Adipocyte (in vitro differentiated cells): ENCODE measurements at regions not wholly inside any gene's neighbourhood (a gene's known extent, or its start where the extent isn't known, plus 50 kb on each side); places are given as distances from the start of the nearest gene placed in this dataset.

ENCODE experiments used
- DNase-seq: peaks from one replicate; pipeline ENCODE4 v3.0.0-alpha.2; 2015; ENCODE audit warnings: low read depth
- H3K27me3 ChIP-seq: replicated peaks from 2 replicates; pipeline ENCODE4 v1.7.0; 2013; ENCODE audit warnings: mild to moderate bottlenecking, low read length, moderate library complexity; ENCODE audit not compliant: control insufficient read depth, insufficient read depth
- H3K36me3 ChIP-seq: 2 replicates; pipeline ENCODE4 v1.7.0; 2013; ENCODE audit warnings: low read length, mild to moderate bottlenecking, moderate library complexity; ENCODE audit not compliant: control insufficient read depth, insufficient read depth, severe bottlenecking
- H3K4me1 ChIP-seq: 2 replicates; pipeline ENCODE4 v1.7.0; 2013; ENCODE audit warnings: mild to moderate bottlenecking, low read length, moderate library complexity; ENCODE audit not compliant: control insufficient read depth, insufficient read depth
- H3K4me3 ChIP-seq: 2 replicates; pipeline ENCODE4 v1.7.0; 2013; ENCODE audit warnings: mild to moderate bottlenecking, low read length, moderate library complexity
- H3K9ac ChIP-seq: 2 replicates; pipeline ENCODE4 v1.7.0; 2013; ENCODE audit warnings: mild to moderate bottlenecking, low read length, moderate library complexity
- H3K9me3 ChIP-seq: 2 replicates; pipeline ENCODE4 v1.7.0; 2013; ENCODE audit warnings: mild to moderate bottlenecking, low read length, moderate library complexity; ENCODE audit not compliant: control insufficient read depth

- peak overlapping the region; percentile 12 for H3K4me3 ChIP-seq
- H3K36me3 ChIP-seq, result no peaks in the 10 kb centered on the region
- H3K27me3 ChIP-seq, result no peaks in the 10 kb centered on the region
- peak; percentile 52 for DNase-seq
- H3K4me1 ChIP-seq, result peaks cover 8% of the 10 kb centered on the region
- H3K9me3 ChIP-seq, result peaks cover 5% of the 10 kb centered on the region
- H3K9ac ChIP-seq, result no peak overlapping the region
These were observed 668.5 kb upstream of the AUTS2 start for GRCh38 chr7:68929781-68930261.

- no peaks in the 10 kb centered on the region for H3K36me3 ChIP-seq
- DNase-seq, result no peak
- H3K27me3 ChIP-seq, result no peaks in the 10 kb centered on the region
- no peak overlapping the region for H3K9ac ChIP-seq
- H3K4me1 ChIP-seq, result no peaks in the 10 kb centered on the region
- H3K9me3 ChIP-seq, result peaks cover 5% of the 10 kb centered on the region
- no peak overlapping the region for H3K4me3 ChIP-seq
These were observed 661.7 kb upstream of the AUTS2 start for GRCh38 chr7:68936471-68937035.

GRCh38 chr7:68938151-68938550, 660.1 kb upstream of the AUTS2 start:
- no peak overlapping the region for H3K4me3 ChIP-seq
- H3K9ac ChIP-seq, result no peak overlapping the region
- no peaks in the 10 kb centered on the region for H3K36me3 ChIP-seq
- no peak for DNase-seq
- no peaks in the 10 kb centered on the region for H3K27me3 ChIP-seq
- H3K9me3 ChIP-seq, result peaks cover 5% of the 10 kb centered on the region
- no peaks in the 10 kb centered on the region for H3K4me1 ChIP-seq

DNA sequence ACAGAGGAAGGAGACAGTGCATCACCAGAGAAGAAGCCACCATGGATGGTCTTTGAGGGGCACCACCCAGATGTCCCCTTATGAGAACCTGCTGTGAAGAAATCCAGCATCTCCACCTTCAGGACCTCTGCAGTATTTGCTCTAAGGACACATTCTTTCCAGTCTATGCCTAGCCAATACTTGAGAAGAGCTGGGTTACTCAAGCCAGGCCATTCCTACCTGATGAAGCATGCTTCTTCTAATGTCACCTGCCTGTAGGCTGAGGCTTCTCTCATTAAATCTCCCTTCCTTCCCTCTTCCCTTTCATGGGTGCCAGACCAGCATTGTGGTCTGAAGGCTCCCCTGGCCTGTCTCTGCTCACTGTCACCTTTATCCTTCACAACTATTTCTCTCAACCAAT, 654.5 kb upstream of the AUTS2 start:
- Histone ChIP-seq H3K9ac (no peak overlapping the region), H3K9me3 (peaks cover 5% of the 10 kb centered on the region), H3K4me3 (no peak overlapping the region), H3K27me3 (no peaks in the 10 kb centered on the region), H3K4me1 (no peaks in the 10 kb centered on the region), H3K36me3 (no peaks in the 10 kb centered on the region)
- no peak for DNase-seq

DNA sequence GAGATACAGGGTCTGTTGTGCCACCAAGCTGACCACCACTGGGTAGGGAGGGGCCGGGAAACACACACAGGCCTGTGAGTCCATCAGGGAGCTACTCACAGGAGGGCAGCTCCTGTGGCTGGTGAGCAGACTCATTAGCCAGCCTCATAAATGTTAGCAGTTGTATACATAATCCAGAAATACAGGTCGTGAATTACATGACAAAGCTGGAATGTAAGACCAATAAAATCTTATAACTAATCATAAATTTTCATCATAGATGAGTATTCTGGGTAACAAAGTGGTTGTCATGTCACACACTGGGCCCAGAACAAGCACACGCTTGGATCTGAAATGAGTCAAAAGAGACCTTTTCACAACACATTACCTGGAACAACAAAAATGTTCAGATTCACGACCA, 642.6 kb upstream of the AUTS2 start:
- DNase-seq, result no peak
- H3K4me1 ChIP-seq, result no peaks in the 10 kb centered on the region
- H3K9me3 ChIP-seq, result no peaks in the 10 kb centered on the region
- no peak overlapping the region for H3K4me3 ChIP-seq
- H3K36me3 ChIP-seq, result no peaks in the 10 kb centered on the region
- H3K27me3 ChIP-seq, result no peaks in the 10 kb centered on the region
- H3K9ac ChIP-seq, result no peak overlapping the region

- no peak for DNase-seq
- Histone ChIP-seq H3K4me1 (peaks cover 2% of the 10 kb centered on the region), H3K27me3 (no peaks in the 10 kb centered on the region), H3K36me3 (no peaks in the 10 kb centered on the region), H3K4me3 (no peak overlapping the region), H3K9me3 (no peaks in the 10 kb centered on the region), H3K9ac (no peak overlapping the region)
These were observed 639.7 kb upstream of the AUTS2 start for GRCh38 chr7:68958571-68958970.

DNA sequence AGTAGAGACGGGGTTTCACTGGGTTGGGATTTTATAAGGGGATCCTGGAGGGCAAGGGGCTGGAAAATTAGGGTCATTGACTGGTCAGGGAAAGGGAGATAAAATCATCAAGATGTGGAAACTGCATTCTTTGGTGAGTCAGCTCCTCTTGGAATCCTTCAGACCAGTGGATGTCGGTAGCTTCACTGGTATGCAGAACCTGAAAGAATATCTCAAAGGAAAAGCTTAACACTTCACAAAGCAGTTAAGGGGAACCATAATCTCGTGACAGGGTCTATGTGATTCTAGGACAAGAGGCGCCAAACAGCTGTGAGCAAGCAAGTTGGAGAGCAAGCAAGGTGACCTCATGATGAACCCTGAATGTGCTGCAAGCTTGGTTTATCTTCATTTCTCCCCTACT, 634.7 kb upstream of the AUTS2 start:
- Histone ChIP-seq H3K9ac (peak overlapping the region; percentile 22), H3K9me3 (no peaks in the 10 kb centered on the region), H3K4me1 (peaks cover 22% of the 10 kb centered on the region), H3K4me3 (no peak overlapping the region), H3K36me3 (no peaks in the 10 kb centered on the region), H3K27me3 (no peaks in the 10 kb centered on the region)
- peak; percentile 79 for DNase-seq

GRCh38 chr7:68964060-68964459, 634.2 kb upstream of the AUTS2 start:
- no peak overlapping the region for H3K4me3 ChIP-seq
- DNase-seq, result peak; percentile 50
- no peaks in the 10 kb centered on the region for H3K9me3 ChIP-seq
- peaks cover 25% of the 10 kb centered on the region for H3K4me1 ChIP-seq
- H3K27me3 ChIP-seq, result no peaks in the 10 kb centered on the region
- no peaks in the 10 kb centered on the region for H3K36me3 ChIP-seq
- H3K9ac ChIP-seq, result peak overlapping the region; percentile 22

GRCh38 chr7:68965351-68965750, 632.9 kb upstream of the AUTS2 start:
- Histone ChIP-seq H3K4me3 (no peak overlapping the region), H3K4me1 (peaks cover 32% of the 10 kb centered on the region), H3K9ac (no peak overlapping the region), H3K9me3 (peaks cover 2% of the 10 kb centered on the region), H3K36me3 (no peaks in the 10 kb centered on the region), H3K27me3 (no peaks in the 10 kb centered on the region)
- DNase-seq, result no peak

DNA sequence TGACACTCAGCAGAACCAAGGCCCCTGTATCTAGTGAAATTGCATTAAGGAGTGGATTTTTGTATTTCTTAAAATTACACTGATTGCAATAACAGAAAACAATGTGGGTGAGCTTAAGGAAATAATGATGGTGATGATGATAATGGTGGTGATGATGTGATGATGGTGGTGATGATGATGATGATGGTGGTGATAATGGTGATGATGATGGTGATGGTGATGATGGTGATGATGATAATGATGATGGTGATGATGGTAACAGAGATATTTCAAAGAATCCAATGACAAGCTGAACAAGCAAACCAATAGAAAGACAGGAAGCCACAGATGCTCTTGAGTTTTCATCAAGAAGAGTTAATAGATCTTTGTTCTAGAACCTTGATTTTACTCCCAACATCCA, 630.7 kb upstream of the AUTS2 start:
- H3K4me1 ChIP-seq, result peaks cover 32% of the 10 kb centered on the region
- H3K4me3 ChIP-seq, result no peak overlapping the region
- no peaks in the 10 kb centered on the region for H3K27me3 ChIP-seq
- H3K9ac ChIP-seq, result no peak overlapping the region
- DNase-seq, result no peak
- H3K9me3 ChIP-seq, result peaks cover 3% of the 10 kb centered on the region
- no peaks in the 10 kb centered on the region for H3K36me3 ChIP-seq

- peaks cover 20% of the 10 kb centered on the region for H3K4me1 ChIP-seq
- peaks cover 3% of the 10 kb centered on the region for H3K9me3 ChIP-seq
- DNase-seq, result no peak
- no peaks in the 10 kb centered on the region for H3K27me3 ChIP-seq
- H3K9ac ChIP-seq, result no peak overlapping the region
- no peak overlapping the region for H3K4me3 ChIP-seq
- no peaks in the 10 kb centered on the region for H3K36me3 ChIP-seq
These were observed 628.7 kb upstream of the AUTS2 start for GRCh38 chr7:68969571-68969970.
